Caco-2 (cell line): ENCODE measurements at regions not wholly inside any gene's neighbourhood (a gene's known extent, or its start where the extent isn't known, plus 50 kb on each side); places are given as distances from the start of the nearest gene placed in this dataset.

ENCODE experiments used
- BruUV-seq: library from RNA; stranded (reverse); fragments of 400-500 nt; replicated peaks from 2 replicates; lab custom pipeline; 2021; lab: Mats Ljungman, UMichigan
- CTCF ChIA-PET: fragments of 300-600 bp; sonication (Branson Sonifier 250); formaldehyde crosslinking; loops from one replicate; lab custom pipeline; 2022; ENCODE audit warnings: antibody characterized with exemption; lab: Charles Lee
- POLR2A ChIA-PET: fragments of 300-600 bp; sonication (Branson Sonifier 250); formaldehyde crosslinking; loops from one replicate; lab custom pipeline; 2022; ENCODE audit warnings: antibody characterized with exemption; lab: Charles Lee
- DNase-seq, 2 experiments: peaks; one replicate each; pipeline versions ENCODE4 v3.0.0 to v3.0.0-alpha.2; 2020 to 2022
- H3K27me3 ChIP-seq: replicated peaks from 2 replicates; pipeline ENCODE4 v1.6.0; 2011; ENCODE audit warnings: low read length; ENCODE audit not compliant: control insufficient read depth, insufficient read depth
- H3K36me3 ChIP-seq: 2 replicates; pipeline ENCODE4 v1.5.1; 2011; ENCODE audit warnings: low read length; ENCODE audit not compliant: control insufficient read depth, insufficient read depth
- H3K4me1 ChIP-seq: fragments of 250-450 bp; sonication (Bioruptor Pico); 2 replicates; pipeline ENCODE4 v1.5.1; 2020; ENCODE audit warnings: mild to moderate bottlenecking
- H3K4me3 ChIP-seq: 2 replicates; pipeline ENCODE4 v1.5.1; 2011; ENCODE audit warnings: low read depth, mild to moderate bottlenecking, control low read depth, low read length
- H3K9me3 ChIP-seq: fragments of 250-450 bp; sonication (Bioruptor Pico); 2 replicates; pipeline ENCODE4 v1.5.1; 2020; ENCODE audit warnings: mild to moderate bottlenecking, moderate library complexity
- H3K27ac Mint-ChIP-seq: one replicate; pipeline ENCODE4 v1.8.0; 2022; ENCODE audit warnings: mixed read lengths; ENCODE audit not compliant: unreplicated experiment
- H3K27me3 Mint-ChIP-seq: one replicate; pipeline ENCODE4 v1.8.0; 2022; ENCODE audit warnings: mixed read lengths; ENCODE audit not compliant: insufficient read depth, unreplicated experiment
- H3K36me3 Mint-ChIP-seq: one replicate; pipeline ENCODE4 v1.8.0; 2022; ENCODE audit warnings: mild to moderate bottlenecking, mixed read lengths; ENCODE audit not compliant: insufficient read depth, unreplicated experiment
- H3K4me1 Mint-ChIP-seq: one replicate; pipeline ENCODE4 v1.8.0; 2022; ENCODE audit warnings: low read depth, mixed read lengths; ENCODE audit not compliant: unreplicated experiment
- H3K4me3 Mint-ChIP-seq: one replicate; pipeline ENCODE4 v1.8.0; 2022; ENCODE audit warnings: mild to moderate bottlenecking, moderate library complexity, mixed read lengths; ENCODE audit not compliant: unreplicated experiment
- H3K9me3 Mint-ChIP-seq: one replicate; pipeline ENCODE4 v1.8.0; 2022; ENCODE audit warnings: mixed read lengths; ENCODE audit not compliant: unreplicated experiment
- CTCF ChIP-seq, 2 experiments: fragments of 200-600 bp in 1 of 2; IDR thresholded peaks; 1 replicate in 1 of 2; 2 replicates in 1 of 2; pipeline versions ENCODE4 v1.5.1 to v1.8.0; 2011 to 2022; ENCODE audit warnings: antibody characterized with exemption in 1 of 2, control low read depth in 1 of 2, inconsistent platforms in 1 of 2, low read depth in 1 of 2, low read length in 1 of 2, mild to moderate bottlenecking in 1 of 2, moderate library complexity in 1 of 2; ENCODE audit not compliant: insufficient read depth in 1 of 2, severe bottlenecking in 1 of 2, unreplicated experiment in 1 of 2
- intact Hi-C: fragments of 100-400 bp; cut with micrococcal nuclease; formaldehyde crosslinking; loops from one replicate; pipeline ENCODE4 v1.10.0; 2022; ENCODE audit not compliant: unreplicated experiment

- ChIA-PET POLR2A (no interaction called here), CTCF (no interaction called here)
- Mint-ChIP-seq H3K4me3 (no peak overlapping the region), H3K9me3 (peaks cover 21% of the 10 kb centered on the region), H3K27ac (no peak overlapping the region), H3K36me3 (no peaks in the 10 kb centered on the region), H3K4me1 (no peaks in the 10 kb centered on the region), H3K27me3 (no peaks in the 10 kb centered on the region)
- no TSS peak for BruUV-seq
- DNase-seq = no peak
- H3K36me3 ChIP-seq = no peaks in the 10 kb centered on the region
- no peak overlapping the region for H3K4me3 ChIP-seq
- H3K27me3 ChIP-seq = no peaks in the 10 kb centered on the region
- intact Hi-C loops = no loop called here
- H3K4me1 ChIP-seq = no peaks in the 10 kb centered on the region
- TF ChIP-seq CTCF (IDR thresholded peaks at IDR 0.05; ENCODE audit: insufficient read depth in 1 of 2, low read depth in 1 of 2, low read length in 1 of 2, severe bottlenecking in 1 of 2, unreplicated experiment in 1 of 2) = no peak
- no peaks in the 10 kb centered on the region for H3K9me3 ChIP-seq
Measured at GRCh38 chr5:10168254-10168653, 81.4 kb downstream of the ATPSCKMT start.

GRCh38 chr5:10167806-10168205, 81.9 kb downstream of the ATPSCKMT start:
- intact Hi-C loops = no loop called here
- Mint-ChIP-seq H3K27me3 (no peaks in the 10 kb centered on the region), H3K9me3 (peaks cover 23% of the 10 kb centered on the region), H3K27ac (no peak overlapping the region), H3K4me1 (no peaks in the 10 kb centered on the region), H3K36me3 (no peaks in the 10 kb centered on the region), H3K4me3 (no peak overlapping the region)
- no peak for TF ChIP-seq CTCF (IDR thresholded peaks at IDR 0.05; ENCODE audit: insufficient read depth in 1 of 2, low read depth in 1 of 2, low read length in 1 of 2, severe bottlenecking in 1 of 2, unreplicated experiment in 1 of 2)
- no TSS peak for BruUV-seq
- ChIA-PET CTCF (no interaction called here), POLR2A (no interaction called here)
- Histone ChIP-seq H3K9me3 (no peaks in the 10 kb centered on the region), H3K27me3 (no peaks in the 10 kb centered on the region), H3K36me3 (no peaks in the 10 kb centered on the region), H3K4me1 (no peaks in the 10 kb centered on the region), H3K4me3 (no peak overlapping the region)
- DNase-seq = no peak

GRCh38 chr5:10166392-10166791, 83.3 kb downstream of the ATPSCKMT start:
- Mint-ChIP-seq H3K27me3 (no peaks in the 10 kb centered on the region), H3K9me3 (peaks cover 21% of the 10 kb centered on the region), H3K36me3 (no peaks in the 10 kb centered on the region), H3K4me1 (no peaks in the 10 kb centered on the region), H3K27ac (no peak overlapping the region), H3K4me3 (no peak overlapping the region)
- ChIA-PET POLR2A (no interaction called here), CTCF (no interaction called here)
- no peak overlapping the region for H3K4me3 ChIP-seq
- H3K36me3 ChIP-seq = no peaks in the 10 kb centered on the region
- H3K9me3 ChIP-seq = no peaks in the 10 kb centered on the region
- H3K27me3 ChIP-seq = no peaks in the 10 kb centered on the region
- no peak for DNase-seq
- intact Hi-C loops = no loop called here
- no TSS peak for BruUV-seq
- no peaks in the 10 kb centered on the region for H3K4me1 ChIP-seq
- TF ChIP-seq CTCF (IDR thresholded peaks at IDR 0.05; ENCODE audit: insufficient read depth in 1 of 2, low read depth in 1 of 2, low read length in 1 of 2, severe bottlenecking in 1 of 2, unreplicated experiment in 1 of 2) = no peak
